HG02938 (cell line): ENCODE measurements at regions not wholly inside any gene's neighbourhood (a gene's known extent, or its start where the extent isn't known, plus 50 kb on each side); places are given as distances from the start of the nearest gene placed in this dataset.
"Not testable (repeated sequence)": the region's sequence is repeated elsewhere in the genome, so short reads cannot be mapped to it uniquely, and the experiment has no call there.

Experiments
- ATAC-seq: cut with Tn5 transposase; IDR thresholded peaks from one replicate; pipeline ENCODE4 v1.9.1; 2021; ENCODE audit warnings: mild to moderate bottlenecking, moderate library complexity; ENCODE audit not compliant: unreplicated experiment

DNA sequence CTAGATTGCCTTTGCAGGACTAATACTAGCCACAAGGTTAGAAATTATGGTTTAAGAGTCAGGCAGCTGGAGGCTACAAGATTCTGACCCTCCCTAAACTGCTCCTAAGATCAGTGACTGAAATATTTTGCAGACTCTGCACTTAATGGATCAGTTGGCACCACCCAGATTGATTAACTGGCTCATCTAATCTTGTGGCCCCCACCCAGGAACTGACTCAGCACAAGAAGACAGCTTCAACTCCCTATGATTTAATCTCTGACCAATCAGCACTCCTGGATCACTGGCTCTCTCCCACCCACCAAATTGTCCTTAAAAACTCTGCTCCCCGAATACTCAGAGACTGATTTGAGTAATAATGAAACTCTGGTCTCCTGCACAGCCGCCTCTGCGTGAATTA lies 145.4 kb upstream of the LCORL start:
- no peak for ATAC-seq

DNA sequence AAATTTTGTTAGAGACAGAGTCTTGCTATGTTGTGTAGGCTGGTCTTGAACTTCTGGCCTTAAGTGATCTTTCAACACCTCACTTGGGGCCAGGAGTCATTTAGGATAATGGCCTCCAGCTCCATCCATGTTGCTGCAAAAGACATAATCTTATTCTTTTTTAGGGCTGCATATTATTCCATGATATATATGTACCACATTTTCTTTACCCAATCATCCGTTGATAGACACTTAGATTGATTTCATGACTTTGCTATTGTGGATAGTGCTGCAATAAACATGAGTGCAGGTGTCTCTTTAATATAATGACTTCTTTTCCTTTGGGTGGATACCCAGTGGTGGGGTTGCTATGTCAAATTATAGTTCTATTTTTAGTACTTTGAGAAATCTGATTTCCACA lies 140.9 kb upstream of the LCORL start:
- ATAC-seq: no peak

DNA sequence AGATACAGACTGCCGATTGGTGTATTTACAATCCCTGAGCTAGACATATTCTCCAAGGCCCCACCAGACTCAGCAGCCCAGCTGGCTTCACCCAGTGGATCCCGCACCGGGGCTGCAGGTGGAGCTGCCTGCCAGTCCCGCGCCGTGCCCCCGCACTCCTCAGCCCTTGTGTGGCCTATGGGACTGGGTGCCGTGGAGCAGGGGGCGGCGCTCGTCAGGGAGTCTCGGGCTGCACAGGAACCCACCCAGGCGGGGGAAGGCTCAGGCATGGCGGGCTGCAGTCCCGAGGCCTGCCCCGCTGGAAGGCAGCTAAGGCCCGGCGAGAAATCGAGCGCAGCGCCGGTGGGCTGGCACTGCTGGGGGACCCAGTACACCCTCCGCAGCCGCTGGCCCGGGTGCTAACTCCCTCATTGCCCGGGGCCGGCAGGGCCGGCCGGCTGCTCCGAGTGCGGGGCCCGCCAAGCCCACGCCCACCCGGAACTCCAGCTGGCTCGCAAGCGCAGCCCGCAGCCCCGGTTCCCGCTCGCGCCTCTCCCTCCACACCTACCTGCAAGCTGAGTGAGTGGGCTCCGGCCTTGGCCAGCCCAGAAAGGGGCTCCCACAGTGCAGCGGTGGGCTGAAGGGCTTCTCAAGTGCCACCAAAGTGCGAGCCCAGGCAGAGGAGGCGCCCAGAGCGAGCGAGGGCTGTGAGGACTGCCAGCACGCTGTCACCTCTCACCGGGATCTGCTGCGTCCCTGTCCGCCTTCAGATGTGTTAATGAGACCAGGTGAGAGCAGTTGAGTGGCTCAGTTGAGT lies 137.8 kb upstream of the LCORL start:
- not testable (repeated sequence) for ATAC-seq

DNA sequence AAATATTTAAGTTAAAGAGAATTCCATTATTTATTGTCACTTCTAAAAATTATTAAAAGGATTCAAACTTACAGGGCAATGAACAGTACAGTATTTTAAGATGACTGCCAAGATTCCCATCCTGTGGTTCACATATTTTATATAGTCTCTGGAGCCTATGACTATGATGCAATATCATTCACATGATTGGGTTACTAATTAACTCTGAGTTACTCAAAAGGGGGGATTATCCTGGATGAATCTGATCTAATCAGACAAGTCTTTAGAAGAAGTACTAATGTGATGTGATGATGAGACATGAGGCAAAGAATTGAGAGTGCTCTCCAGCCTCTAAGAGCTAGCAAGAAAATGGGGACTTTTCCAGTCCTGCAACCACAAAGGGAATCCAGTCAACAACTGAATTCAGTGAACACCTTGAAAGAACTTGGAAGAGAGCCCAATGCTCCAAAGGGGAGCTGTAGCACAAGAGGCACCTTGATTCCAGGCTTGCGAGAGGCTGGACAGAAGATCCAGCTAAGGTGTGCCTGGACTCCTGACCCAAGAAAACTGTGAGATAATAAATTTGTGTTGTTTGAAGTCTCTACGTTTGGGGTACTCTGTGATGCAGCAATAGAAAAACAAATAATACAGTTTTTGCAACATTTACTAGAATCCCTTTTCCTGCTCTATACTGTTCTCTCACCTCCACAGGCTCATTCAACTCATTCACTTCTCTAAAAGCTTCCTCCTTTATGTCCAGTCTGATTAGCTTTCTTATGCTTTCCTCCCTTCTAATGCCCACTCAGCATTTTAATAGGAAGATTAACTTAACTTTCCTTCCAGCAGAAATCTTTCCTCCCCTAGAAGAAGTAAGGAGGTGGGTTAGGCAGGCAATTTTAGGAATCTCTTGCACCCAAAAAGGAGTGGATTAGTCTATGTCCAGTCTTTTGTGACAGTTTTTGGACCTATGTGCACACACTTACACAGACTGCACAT lies 133.8 kb upstream of the LCORL start:
- no peak for ATAC-seq

DNA sequence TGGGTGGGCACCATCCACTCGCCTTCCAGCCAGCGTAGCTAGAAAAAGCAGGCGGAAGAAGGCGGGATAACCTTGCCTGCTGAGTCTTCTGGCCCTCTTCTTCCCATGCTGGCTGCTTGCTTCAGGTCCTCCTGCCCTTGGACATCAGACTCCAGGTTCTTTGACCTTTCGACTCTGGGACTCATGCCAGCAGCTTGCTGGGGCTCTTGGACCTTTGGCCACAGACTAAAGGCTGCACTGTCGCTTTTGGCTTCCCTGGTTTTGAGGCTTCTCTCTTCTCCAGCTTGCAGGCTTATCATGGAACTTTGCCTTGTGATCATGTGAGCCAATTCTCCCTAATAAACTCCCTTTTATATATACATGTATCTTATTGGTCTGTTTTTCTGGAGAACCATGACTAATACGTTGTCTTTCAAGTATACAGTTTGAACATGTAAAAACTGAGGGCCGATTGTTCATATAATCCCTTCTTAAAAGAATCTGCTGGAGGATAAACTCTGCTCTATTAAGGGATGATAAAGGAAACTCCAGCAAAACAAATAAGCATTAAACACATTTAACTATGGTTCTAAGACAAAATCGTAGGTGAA lies 116.6 kb upstream of the LCORL start:
- ATAC-seq: no peak

DNA sequence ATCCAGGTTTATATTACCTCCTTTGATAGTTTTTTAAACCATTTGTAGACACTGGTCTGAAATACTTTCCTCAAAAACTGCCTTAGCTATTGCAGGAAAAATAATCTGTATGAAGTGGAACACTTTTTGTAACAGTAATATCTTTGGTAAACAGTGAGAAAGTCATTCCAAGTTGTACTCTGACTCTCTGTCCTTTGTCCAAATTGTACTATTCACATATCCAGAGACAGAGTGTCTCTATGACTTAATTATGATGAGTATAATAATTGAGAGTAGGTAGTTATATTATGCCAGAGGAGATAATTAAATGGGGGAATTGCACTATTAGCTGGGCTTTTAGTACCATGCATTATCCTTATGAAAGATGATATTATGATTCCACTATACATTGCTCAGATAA lies 112.6 kb upstream of the LCORL start:
- ATAC-seq: no peak

DNA sequence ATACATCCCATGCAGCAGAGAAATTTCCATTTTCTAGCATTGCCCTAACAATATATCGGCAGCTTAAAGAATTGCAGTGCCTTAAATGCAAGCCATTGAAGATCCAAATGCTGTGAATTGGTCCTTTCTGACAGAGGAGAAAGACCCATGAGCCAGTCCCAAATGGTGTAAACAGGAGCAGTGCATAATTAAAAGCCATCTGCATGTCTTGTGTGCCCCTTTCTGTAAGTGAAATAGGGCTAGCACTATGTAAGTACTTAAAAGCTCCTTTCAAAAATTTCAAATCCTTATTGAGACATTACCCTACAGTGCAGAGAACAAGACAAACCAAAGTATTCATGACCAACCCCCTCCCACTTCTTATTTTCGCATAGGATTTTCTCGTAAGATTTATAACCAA lies 108.7 kb upstream of the LCORL start:
- ATAC-seq: no peak

DNA sequence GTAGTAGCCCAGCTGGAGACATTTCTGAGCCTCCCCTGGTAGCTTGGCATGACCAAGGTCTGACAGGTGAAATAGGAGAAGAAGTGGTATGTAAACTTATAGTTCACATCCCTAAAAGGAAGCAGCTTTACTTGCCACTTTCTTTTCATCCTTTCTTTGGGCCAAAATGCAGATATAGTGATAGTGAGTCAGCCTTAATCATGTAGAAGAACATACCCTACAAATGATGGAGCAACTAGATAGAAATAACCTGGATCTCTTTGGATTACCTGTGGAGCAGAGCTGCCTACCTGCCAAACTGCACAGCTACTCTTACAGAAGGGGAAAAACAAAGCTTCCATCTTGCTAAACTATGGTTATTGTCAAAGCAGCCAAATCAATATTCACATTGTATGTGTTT lies 106.7 kb upstream of the LCORL start:
- ATAC-seq: no peak

DNA sequence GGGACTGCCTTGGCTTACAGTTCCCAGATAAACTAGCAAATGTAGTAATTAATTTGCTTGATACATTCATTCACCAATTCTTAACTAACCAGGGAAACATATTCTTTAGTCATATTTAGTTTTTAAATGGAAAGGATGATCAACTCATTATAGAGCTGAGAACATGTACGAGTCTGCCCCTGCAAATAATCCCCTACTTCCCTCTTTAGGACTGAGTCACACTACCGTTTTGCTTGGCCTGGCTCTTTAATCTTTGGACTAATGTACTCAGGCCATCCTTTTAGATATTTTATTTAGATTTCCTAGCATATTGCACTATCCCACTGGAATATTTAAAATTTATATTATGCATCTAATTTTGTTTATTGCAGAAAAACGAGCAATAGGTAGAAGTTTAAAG lies 105.5 kb upstream of the LCORL start:
- no peak for ATAC-seq

DNA sequence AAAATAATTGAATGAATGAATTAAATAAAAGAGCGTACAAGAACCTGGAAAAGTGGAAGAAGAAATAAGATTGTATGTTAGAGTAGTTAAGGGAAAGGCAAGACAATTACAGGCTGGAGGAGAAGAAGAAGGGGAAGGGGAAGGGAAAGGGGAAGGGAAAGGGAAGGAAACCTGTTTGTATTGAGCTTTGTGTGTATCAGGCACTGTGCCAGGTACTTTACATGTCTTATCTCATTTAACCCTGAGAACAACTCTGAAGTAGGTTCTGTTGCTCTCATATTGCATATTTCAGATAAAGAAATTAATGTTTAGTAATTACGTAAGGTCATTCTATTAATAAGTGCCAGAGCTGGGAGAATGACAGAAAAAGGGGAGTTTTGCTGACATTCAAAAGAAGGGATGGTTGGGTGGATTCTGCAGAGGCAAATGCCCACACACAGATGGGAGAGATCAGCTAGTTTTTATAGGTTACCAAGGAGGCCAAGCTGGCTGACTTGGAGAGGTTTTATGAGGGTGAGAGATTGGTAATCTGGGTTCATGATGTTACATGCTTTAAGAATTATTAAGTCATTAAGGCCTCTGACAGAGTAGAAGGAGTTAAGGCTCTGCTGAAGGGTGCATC lies 92.3 kb upstream of the LCORL start:
- ATAC-seq: no peak

DNA sequence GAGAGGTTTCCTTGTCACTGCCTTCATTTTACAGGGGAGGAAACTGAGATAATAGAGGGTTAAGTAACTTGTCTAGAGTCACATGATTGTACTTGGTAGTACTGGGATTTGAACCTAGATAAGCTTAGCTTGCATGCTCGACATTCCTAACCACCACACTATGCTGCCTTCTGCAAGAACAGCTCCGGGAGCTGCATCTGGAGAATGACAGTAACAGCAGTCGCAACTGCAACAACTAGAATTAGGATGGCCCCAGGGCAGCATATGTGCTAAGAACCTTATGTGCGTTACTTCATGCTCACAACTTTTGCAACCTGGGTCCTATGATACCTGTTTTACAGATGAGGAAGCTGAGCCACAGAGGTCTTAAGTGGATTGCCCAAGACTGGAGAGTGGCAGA lies 89.5 kb upstream of the LCORL start:
- ATAC-seq: no peak

DNA sequence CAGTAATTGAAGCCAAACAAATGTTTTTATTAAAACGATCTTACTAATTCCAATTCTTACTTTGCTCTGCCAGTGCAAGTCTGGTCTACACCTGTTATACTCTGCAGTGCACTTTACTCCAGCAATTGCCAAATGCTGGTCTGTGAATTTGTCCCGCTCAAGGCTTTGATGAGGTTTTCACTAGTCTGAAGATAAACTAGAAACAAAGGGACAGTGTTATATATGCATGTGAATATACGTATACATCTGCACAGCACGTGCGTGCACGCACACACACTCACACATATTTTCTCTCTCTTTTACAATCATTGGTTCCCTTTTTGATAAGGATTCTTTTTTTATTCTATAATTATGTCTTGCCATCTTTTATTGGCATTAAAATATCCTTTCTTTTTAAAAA lies 88.5 kb upstream of the LCORL start:
- ATAC-seq: no peak

DNA sequence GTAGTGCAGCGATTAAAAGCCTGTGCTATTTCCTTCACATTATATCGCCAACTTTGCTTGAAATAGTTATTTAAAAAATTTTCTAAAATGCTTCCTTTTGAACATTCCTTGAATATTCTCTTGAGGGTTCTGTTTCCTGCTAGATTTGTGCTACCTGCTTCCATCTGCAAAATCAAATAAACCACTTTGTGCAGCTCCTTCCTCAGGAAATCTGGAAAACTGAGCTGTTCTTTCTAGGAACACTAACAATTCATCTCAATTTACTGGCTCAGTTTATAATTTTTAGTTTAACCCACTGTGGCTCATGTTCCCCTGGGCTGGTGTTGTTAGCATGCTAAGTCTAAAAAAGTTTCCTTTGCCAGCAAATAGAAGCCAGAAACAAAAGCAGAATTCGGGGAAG lies 88.1 kb upstream of the LCORL start:
- ATAC-seq: no peak

DNA sequence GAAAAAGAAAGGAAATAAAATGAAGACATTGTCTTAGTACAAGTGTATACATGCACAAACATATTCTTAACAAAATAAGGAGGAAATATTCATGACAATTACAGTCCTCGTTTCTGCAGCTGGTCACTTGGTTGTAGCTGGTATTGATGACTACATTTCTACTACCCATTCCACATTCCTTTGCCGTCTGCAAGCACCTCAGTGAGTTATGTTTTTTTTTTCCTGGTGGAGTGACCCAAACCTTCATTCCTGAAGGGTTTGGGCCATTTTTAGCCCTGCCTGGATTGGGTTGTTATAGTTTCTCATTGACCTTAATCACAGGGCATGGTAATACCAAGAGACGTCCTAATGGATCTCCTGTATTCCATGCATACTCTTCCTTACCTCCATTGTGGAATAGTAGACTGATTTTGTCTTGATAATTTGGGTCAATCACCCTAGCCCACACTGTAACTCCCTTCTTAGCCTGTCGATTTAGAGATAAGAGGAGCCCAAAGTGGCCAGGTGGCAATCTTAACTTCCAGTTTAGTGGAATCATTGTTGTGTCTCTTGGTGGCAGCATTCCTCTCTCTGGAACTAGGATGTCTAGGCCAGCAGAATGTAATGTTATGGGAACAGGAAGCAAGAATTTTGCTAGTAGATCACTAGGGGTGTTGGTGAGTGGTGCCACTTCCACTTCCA lies 86.4 kb upstream of the LCORL start:
- ATAC-seq: not testable (repeated sequence)

DNA sequence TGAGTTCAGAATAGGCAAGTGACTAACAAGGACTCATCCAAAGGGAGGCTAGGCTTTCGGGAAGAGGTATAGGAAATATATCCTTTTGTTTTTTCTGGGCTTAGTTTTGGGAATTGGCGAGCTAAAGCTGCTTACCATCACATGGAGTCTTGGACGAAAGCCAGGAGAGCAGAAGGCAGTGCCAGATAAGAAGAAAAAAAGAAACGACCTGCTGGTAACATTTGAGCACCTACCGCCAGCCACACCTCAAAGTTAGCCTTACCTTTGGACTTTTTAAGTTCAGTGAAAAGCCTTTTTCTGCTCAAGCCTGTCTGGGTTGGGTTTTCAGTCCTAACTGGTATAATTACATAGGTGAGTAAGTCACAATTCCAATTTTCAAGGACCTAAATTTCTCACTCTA lies 85.1 kb upstream of the LCORL start:
- ATAC-seq: no peak

DNA sequence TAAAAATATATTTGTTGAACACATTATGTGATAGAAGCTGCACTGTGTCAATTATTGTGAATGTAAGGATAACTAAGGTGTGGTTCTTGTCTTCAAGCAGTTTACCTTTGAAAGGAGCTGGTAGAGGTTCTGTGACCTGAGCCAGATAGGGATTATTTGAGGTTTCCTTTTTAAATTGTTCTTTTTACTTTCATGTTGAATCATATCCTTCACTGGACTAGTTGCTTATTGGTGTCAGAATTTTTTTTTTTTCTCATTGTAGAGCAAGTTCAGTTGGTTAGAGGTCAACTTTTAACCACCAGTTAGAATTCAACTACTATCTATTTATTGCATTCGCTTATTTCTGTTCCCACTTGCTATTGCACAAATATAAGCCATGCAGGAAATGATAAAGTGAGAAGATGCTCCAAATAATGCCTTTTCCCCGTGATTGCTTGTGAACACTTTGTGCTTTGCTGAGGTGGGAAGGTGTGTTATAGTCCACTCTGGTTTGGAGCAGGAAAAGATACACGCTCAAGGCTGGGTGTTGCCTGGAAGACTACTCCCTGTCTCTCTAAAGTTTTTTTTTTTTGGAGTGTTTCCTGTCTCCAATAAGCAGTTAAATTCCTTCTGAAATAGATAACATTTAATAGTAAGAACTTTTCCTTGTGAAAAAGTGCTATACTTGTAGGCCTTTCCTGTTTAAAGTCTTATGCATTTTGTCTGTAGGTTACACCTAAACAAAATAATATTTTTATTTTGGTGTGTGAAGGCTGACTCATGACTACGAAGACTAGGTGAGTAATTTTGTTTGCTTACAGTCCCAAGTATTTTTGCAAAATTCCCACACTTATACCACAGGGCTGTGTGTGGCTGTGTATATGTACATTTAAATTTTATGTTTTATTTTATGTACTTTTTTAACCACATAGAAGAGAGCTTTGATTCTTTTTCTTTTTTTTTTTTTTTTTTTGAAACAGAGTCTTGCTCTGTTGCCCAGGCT lies 83.8 kb upstream of the LCORL start:
- peak; percentile 87 for ATAC-seq

DNA sequence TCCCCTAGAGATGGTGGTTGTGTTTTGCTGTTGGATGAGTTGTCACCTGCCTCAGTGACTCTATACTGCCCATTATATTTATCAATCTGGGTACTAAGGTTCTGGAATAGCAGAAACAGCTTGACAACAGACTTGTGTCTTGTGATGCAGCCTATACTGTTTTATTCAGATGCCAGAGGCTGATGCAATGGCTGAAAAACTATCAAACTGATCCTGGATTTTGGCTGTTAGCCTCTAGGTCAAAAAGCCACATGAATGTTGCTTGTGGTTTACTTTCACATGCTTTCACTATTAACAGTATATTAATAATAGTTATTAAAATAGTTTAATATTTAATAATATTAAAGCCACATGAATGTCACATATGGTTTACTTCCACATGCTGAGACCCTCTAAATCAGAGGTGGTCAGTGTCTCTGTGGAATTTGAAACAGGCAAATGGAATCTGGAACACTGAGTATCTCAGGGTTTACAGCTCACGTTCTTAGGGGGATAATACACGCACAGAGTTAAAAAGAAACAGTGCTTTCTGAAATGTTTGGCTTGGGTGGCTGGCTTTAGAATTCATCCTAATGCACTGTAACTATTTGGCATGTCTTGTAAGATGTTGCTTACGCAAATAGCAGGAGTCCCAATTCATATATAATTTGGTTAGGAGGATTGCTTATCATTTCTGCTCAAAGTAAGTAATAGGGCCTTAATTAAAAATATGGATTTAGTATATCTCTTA lies 82.5 kb upstream of the LCORL start:
- ATAC-seq: no peak

DNA sequence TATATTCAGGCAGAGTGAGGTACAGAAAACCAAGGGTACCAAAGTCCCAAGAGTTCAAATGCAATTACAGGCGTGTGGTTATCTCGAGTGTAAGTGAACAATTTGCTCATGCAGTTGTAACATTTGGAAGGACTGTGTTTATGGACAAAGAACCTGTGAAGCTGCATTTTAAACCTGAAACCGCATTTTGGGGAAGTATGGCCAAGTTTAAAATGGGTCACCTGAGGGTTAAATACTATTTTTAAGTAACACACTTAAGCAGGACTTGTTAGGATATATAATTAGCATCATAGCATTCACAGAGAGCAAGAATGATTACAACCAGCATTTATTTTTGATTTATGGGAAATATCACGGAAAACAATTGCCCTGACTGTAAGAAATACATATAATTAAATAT lies 79.1 kb upstream of the LCORL start:
- ATAC-seq: no peak

DNA sequence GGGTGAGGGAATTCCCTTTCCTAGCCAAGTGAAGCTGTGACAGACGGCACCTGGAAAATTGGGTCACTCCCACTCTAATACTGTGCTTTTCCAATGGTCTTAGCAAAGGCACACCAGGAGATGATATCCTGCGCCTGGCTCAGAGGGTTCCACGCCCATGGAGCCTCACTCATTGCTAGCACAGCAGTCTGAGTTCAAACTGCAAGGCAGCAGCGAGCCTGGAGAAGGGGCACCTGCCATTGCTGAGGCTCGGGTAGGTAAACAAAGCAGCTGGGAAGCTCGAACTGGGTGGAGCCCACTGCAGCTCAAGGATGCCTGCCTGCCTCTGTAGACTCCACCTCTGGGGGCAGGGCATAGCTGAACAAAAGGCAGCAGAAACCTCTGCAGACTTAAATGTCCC lies 68.9 kb upstream of the LCORL start:
- not testable (repeated sequence) for ATAC-seq
